ENCODE measurements at regions not wholly inside any gene's neighbourhood (a gene's known extent, or its start where the extent isn't known, plus 50 kb on each side); places are given as distances from the start of the nearest gene placed in this dataset.
"Not testable (repeated sequence)": the region's sequence is repeated elsewhere in the genome, so short reads cannot be mapped to it uniquely, and the experiment has no call there.

- DNase-seq (ENCODE audit: low read depth): no peak
Observed at GRCh38 chr2:23028106-23028505, 356.9 kb upstream of the KLHL29 start.

- DNase-seq (ENCODE audit: low read depth): no peak
Observed at GRCh38 chr2:23029111-23029510, 355.9 kb upstream of the KLHL29 start.

GRCh38 chr2:23029951-23030350 is 355.0 kb upstream of the KLHL29 start:
- DNase-seq (ENCODE audit: low read depth): no peak

- no peak for DNase-seq (ENCODE audit: low read depth)
Observed at GRCh38 chr2:23034996-23035395, 350.0 kb upstream of the KLHL29 start.

GRCh38 chr2:23036629-23037028 is 348.4 kb upstream of the KLHL29 start:
- no peak for DNase-seq (ENCODE audit: low read depth)

- no peak for DNase-seq (ENCODE audit: low read depth)
Observed at GRCh38 chr2:23037596-23037995, 347.4 kb upstream of the KLHL29 start.

GRCh38 chr2:23041443-23041842 is 343.5 kb upstream of the KLHL29 start:
- no peak for DNase-seq (ENCODE audit: low read depth)

GRCh38 chr2:23042216-23042906 is 342.6 kb upstream of the KLHL29 start:
- DNase-seq (ENCODE audit: low read depth): no peak

- no peak for DNase-seq (ENCODE audit: low read depth)
Observed at GRCh38 chr2:23050388-23050787, 334.6 kb upstream of the KLHL29 start.

- DNase-seq (ENCODE audit: low read depth): no peak
Observed at GRCh38 chr2:23053601-23054000, 331.4 kb upstream of the KLHL29 start.

GRCh38 chr2:23055251-23055650 is 329.7 kb upstream of the KLHL29 start:
- DNase-seq (ENCODE audit: low read depth): no peak

GRCh38 chr2:23056846-23057245 is 328.1 kb upstream of the KLHL29 start:
- DNase-seq (ENCODE audit: low read depth): not testable (repeated sequence)

- no peak for DNase-seq (ENCODE audit: low read depth)
Observed at GRCh38 chr2:23058435-23058834, 326.5 kb upstream of the KLHL29 start.

- DNase-seq (ENCODE audit: low read depth): no peak
Observed at GRCh38 chr2:23065210-23065609, 319.8 kb upstream of the KLHL29 start.

- DNase-seq (ENCODE audit: low read depth): no peak
Observed at GRCh38 chr2:23065936-23066335, 319.0 kb upstream of the KLHL29 start.

- DNase-seq (ENCODE audit: low read depth): no peak
Observed at GRCh38 chr2:23066686-23067085, 318.3 kb upstream of the KLHL29 start.

GRCh38 chr2:23069156-23069555 is 315.8 kb upstream of the KLHL29 start:
- DNase-seq (ENCODE audit: low read depth): no peak

GRCh38 chr2:23069923-23070322 is 315.1 kb upstream of the KLHL29 start:
- no peak for DNase-seq (ENCODE audit: low read depth)

GRCh38 chr2:23073056-23073455 is 311.9 kb upstream of the KLHL29 start:
- DNase-seq (ENCODE audit: low read depth): no peak

- no peak for DNase-seq (ENCODE audit: low read depth)
Observed at GRCh38 chr2:23073671-23074070, 311.3 kb upstream of the KLHL29 start.

- no peak for DNase-seq (ENCODE audit: low read depth)
Observed at GRCh38 chr2:23077596-23077995, 307.4 kb upstream of the KLHL29 start.

GRCh38 chr2:23078784-23079434 is 306.1 kb upstream of the KLHL29 start:
- no peak for DNase-seq (ENCODE audit: low read depth)

GRCh38 chr2:23083966-23084365 is 301.0 kb upstream of the KLHL29 start:
- DNase-seq (ENCODE audit: low read depth): no peak

- DNase-seq (ENCODE audit: low read depth): no peak
Observed at GRCh38 chr2:23091019-23091418, 294.0 kb upstream of the KLHL29 start.

Data from activated T-cell treated with anti-CD3 and anti-CD28 coated beads for 24 hours (primary cell).